ENCODE measurements at regions not wholly inside any gene's neighbourhood (a gene's known extent, or its start where the extent isn't known, plus 50 kb on each side); places are given as distances from the start of the nearest gene placed in this dataset.

GRCh38 chr4:90028460-90028859 lies 98.7 kb upstream of the CCSER1 start:
- Histone ChIP-seq H2BK120ac (ENCODE audit: low read depth, low read length) (no peak overlapping the region), H4K91ac (ENCODE audit: insufficient read depth, low read depth, low read length) (no peak overlapping the region), H3K27me3 (ENCODE audit: control insufficient read depth, insufficient read depth, low read length) (no peaks in the 10 kb centered on the region), H2BK20ac (ENCODE audit: low read depth, low read length) (no peak overlapping the region), H3K79me1 (ENCODE audit: low read depth in 1 of 2, low read length in 2 of 2) (no peaks in the 10 kb centered on the region), H3K56ac (ENCODE audit: extremely low read depth, insufficient read depth, low read length) (no peak overlapping the region), H3K9ac (ENCODE audit: low read depth, low read length) (no peak overlapping the region), H3K4ac (ENCODE audit: low read depth, low read length) (no peak overlapping the region), H2AFZ (replicated peaks; ENCODE audit: low read length, poor library complexity) (no peak overlapping the region), H2AK5ac (ENCODE audit: low read depth, low read length) (no peak overlapping the region), H3K9me3 (ENCODE audit: control insufficient read depth, insufficient read depth, low read length) (no peaks in the 10 kb centered on the region), H2BK5ac (ENCODE audit: low read depth, low read length, poor library complexity, severe bottlenecking) (no peak overlapping the region), H3K18ac (ENCODE audit: low read depth, low read length) (no peak overlapping the region), H3K4me1 (ENCODE audit: control insufficient read depth, insufficient read depth, low read length) (no peaks in the 10 kb centered on the region), H2BK15ac (ENCODE audit: low read depth, low read length) (no peak overlapping the region), H4K8ac (ENCODE audit: low read depth in 2 of 2, low read length in 2 of 2) (no peak overlapping the region), H3K23ac (ENCODE audit: low read depth, low read length) (no peak overlapping the region), H3K9me1 (ENCODE audit: insufficient read depth, low read length) (no peaks in the 10 kb centered on the region), H3K4me3 (ENCODE audit: insufficient read depth, low read depth, low read length) (no peak overlapping the region), H3K27ac (ENCODE audit: insufficient read depth, low read length) (no peak overlapping the region), H4K20me1 (ENCODE audit: insufficient read depth, low read length) (no peaks in the 10 kb centered on the region), H3K36me3 (ENCODE audit: control insufficient read depth, insufficient read depth, low read length) (no peaks in the 10 kb centered on the region), H4K5ac (ENCODE audit: low read depth, low read length) (no peak overlapping the region), H2AK9ac (replicated peaks; ENCODE audit: low read depth, low read length, poor library complexity) (no peak overlapping the region), H3K4me2 (ENCODE audit: low read depth, low read length) (no peak overlapping the region), H3K14ac (replicated peaks; ENCODE audit: low read depth, low read length) (no peak overlapping the region)
- CTCF ChIA-PET, result no interaction called here
- ATAC-seq (ENCODE audit: low read depth), result no peak
- DNase-seq, result no peak
- in situ Hi-C loops (cut with MboI; ENCODE audit: low sequenced_read_pairs), result no loop called here
- no CpG with 5 or more reads among the region's 2 CpGs for WGBS, 2 experiments (ENCODE audit: extremely low coverage in 2 of 2, insufficient read length in 1 of 2)
- POLR2A ChIA-PET (ENCODE audit: unreplicated experiment), result no interaction called here
- TF ChIP-seq MAZ (IDR thresholded peaks at IDR 0.05; ENCODE audit: borderline replicate concordance, low read depth, low read length), result no peak
- TF ChIP-seq ELK1 (IDR thresholded peaks at IDR 0.05; ENCODE audit: borderline replicate concordance, low read depth, low read length), result no peak
- TF ChIP-seq USF2 (IDR thresholded peaks at IDR 0.05; ENCODE audit: low read depth, low read length), result no peak
- TF ChIP-seq CTCF (conservative IDR thresholded peaks at IDR 0.05; ENCODE audit: low read depth, low read length), result no peak
- no peak for TF ChIP-seq BHLHE40 (IDR thresholded peaks at IDR 0.05; ENCODE audit: low read depth, low read length)
- no peak for TF ChIP-seq RFX5 (IDR thresholded peaks at IDR 0.05; ENCODE audit: low read depth, low read length)
- no peak for TF ChIP-seq MAFK (IDR thresholded peaks at IDR 0.05; ENCODE audit: low read depth, low read length)
- TF ChIP-seq RAD21 (IDR thresholded peaks at IDR 0.05; ENCODE audit: low read length), result no peak
- TF ChIP-seq POLR2A (IDR thresholded peaks at IDR 0.05; ENCODE audit: low read depth, low read length), result no peak
- TF ChIP-seq FOS (IDR thresholded peaks at IDR 0.05; ENCODE audit: low read depth, low read length), result no peak
- no peak for TF ChIP-seq CHD1 (IDR thresholded peaks at IDR 0.05; ENCODE audit: low read depth, low read length)
- TF ChIP-seq RCOR1 (IDR thresholded peaks at IDR 0.05; ENCODE audit: insufficient replicate concordance, low read length), result no peak
- no peak for TF ChIP-seq MXI1 (IDR thresholded peaks at IDR 0.05; ENCODE audit: borderline replicate concordance, low read depth, low read length)
- no peak for TF ChIP-seq SMC3 (IDR thresholded peaks at IDR 0.05; ENCODE audit: low read depth, low read length)
- TF ChIP-seq NFE2L2 (IDR thresholded peaks at IDR 0.05; ENCODE audit: low read depth, low read length), result no peak
- TF ChIP-seq CEBPB (IDR thresholded peaks at IDR 0.05; ENCODE audit: low read depth, low read length), result no peak
- intact Hi-C loops (cut with micrococcal nuclease), result loop anchor here (5.0 kb wide), 1 partner anchor 264 kb away; no protein-coding TSS in a partner anchor
- BruUV-seq (replicated peaks), result no TSS peak
- dilution Hi-C loops (cut with HindIII; ENCODE audit: low sequenced_read_pairs, unreplicated experiment), result no loop called here
